ENCODE measurements at regions not wholly inside any gene's neighbourhood (a gene's known extent, or its start where the extent isn't known, plus 50 kb on each side); places are given as distances from the start of the nearest gene placed in this dataset.

DNA sequence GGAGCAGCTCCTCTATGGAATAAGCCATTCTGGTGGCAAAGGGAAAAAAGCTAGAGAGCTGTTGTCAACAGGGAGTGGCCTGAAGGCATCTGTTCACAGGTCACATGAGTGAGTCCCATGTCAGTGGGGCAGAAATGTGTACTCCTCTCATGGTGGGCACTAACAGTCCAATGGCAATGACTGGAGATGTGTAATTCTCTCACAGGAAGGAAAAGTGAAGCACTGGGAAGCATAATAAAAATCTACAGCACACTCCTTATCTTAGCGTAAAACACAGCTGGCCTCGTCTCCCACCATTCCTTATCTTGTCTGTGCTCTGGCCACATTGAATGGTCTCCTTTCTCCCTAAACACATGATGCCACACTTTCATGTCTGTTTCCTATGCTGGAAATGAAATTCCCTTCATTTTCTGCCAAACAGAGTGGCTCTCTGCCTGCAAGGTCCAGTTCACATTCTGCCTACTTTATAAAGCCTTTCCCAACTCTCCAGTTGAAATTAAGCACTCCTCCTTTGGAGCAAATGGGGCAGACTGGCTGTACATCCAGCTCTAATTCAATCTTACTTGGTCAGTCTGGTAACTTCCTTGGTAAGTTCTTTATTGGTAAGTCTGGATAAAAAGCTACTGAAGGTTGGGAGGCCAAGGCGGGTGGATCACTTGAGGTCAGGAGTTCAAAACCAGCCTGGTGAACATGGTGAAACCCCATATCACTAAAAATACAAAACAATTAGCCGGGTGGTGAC lies 139.8 kb downstream of the RPL22L1 start (continued):
- TF ChIP-seq LCOR (CRISPR knock-in tag; IDR thresholded peaks at IDR 0.05) (peak; percentile 27; the same call in 1 of the 2 replicates), ZKSCAN3 (CRISPR knock-in tag; IDR thresholded peaks at IDR 0.05) (no peak), HCFC1 (IDR thresholded peaks at IDR 0.05; ENCODE audit: low read depth, low read length) (0 out of 2 replicates have a peak, but pooled peaks have one; percentile 11), TBL1XR1 (IDR thresholded peaks at IDR 0.05; ENCODE audit: low read length in 2 of 2) (peak; percentile 74 to 95; a peak in 3 of 4 replicates), CTCF (IDR thresholded peaks at IDR 0.05 in 2 of 3, conservative IDR thresholded peaks at IDR 0.05 in 1 of 3; ENCODE audit: insufficient read depth in 2 of 3, low read depth in 1 of 3, low read length in 3 of 3) (no peak), STAT5A (IDR thresholded peaks at IDR 0.05; ENCODE audit: borderline replicate concordance, low read length) (peak; percentile 93), ZNF644 (tag; IDR thresholded peaks at IDR 0.05; ENCODE audit: low read depth) (peak; percentile 74), ZNF146 (CRISPR knock-in tag; IDR thresholded peaks at IDR 0.05; ENCODE audit: unreplicated experiment) (no peak), ZNF354B (CRISPR knock-in tag; IDR thresholded peaks at IDR 0.05) (no peak), DDX20 (tag; IDR thresholded peaks at IDR 0.05; ENCODE audit: low read depth) (peak; percentile 44; the same call in 1 of the 2 replicates), MTF1 (CRISPR knock-in tag; IDR thresholded peaks at IDR 0.05; ENCODE audit: borderline replicate concordance) (0 out of 2 replicates have a peak, but pooled peaks have one; percentile 13), ZBTB17 (CRISPR knock-in tag; IDR thresholded peaks at IDR 0.05) (peak; percentile 79; the same call in 1 of the 2 replicates), TOE1 (IDR thresholded peaks at IDR 0.05; ENCODE audit: borderline replicate concordance) (peak; percentile 84; the same call in 1 of the 2 replicates), TOE1 (CRISPR knock-in tag; IDR thresholded peaks at IDR 0.05; ENCODE audit: borderline replicate concordance, low read depth) (no peak), BRF1 (IDR thresholded peaks at IDR 0.05; ENCODE audit: borderline replicate concordance, extremely low read depth, insufficient read length) (no peak), TRIM28 (IDR thresholded peaks at IDR 0.05) (peak; percentile 63; the same call in 1 of the 2 replicates), ZNF121 (CRISPR knock-in tag; conservative IDR thresholded peaks at IDR 0.05) (no peak), ZKSCAN8 (CRISPR knock-in tag; IDR thresholded peaks at IDR 0.05) (peak; percentile 86), KLF10 (CRISPR knock-in tag; IDR thresholded peaks at IDR 0.05) (no peak), NFATC3 (IDR thresholded peaks at IDR 0.05) (peak; percentile 81)
- TF ChIP-seq, protein P1, sequence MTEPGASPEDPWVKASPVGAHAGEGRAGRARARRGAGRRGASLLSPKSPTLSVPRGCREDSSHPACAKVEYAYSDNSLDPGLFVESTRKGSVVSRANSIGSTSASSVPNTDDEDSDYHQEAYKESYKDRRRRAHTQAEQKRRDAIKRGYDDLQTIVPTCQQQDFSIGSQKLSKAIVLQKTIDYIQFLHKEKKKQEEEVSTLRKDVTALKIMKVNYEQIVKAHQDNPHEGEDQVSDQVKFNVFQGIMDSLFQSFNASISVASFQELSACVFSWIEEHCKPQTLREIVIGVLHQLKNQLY (CRISPR knock-in tag; conservative IDR thresholded peaks at IDR 0.05) = 0 out of 4 replicates have a peak, but pooled peaks of 1 of the 2 experiments have one; percentile 56
- TF ChIP-seq, protein P2, sequence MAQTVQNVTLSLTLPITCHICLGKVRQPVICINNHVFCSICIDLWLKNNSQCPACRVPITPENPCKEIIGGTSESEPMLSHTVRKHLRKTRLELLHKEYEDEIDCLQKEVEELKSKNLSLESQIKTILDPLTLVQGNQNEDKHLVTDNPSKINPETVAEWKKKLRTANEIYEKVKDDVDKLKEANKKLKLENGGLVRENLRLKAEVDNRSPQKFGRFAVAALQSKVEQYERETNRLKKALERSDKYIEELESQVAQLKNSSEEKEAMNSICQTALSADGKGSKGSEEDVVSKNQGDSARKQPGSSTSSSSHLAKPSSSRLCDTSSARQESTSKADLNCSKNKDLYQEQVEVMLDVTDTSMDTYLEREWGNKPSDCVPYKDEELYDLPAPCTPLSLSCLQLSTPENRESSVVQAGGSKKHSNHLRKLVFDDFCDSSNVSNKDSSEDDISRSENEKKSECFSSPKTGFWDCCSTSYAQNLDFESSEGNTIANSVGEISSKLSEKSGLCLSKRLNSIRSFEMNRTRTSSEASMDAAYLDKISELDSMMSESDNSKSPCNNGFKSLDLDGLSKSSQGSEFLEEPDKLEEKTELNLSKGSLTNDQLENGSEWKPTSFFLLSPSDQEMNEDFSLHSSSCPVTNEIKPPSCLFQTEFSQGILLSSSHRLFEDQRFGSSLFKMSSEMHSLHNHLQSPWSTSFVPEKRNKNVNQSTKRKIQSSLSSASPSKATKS (CRISPR knock-in tag; IDR thresholded peaks at IDR 0.05) = no peak; the same call in 1 of the 2 replicates
- TF ChIP-seq, protein P3, sequence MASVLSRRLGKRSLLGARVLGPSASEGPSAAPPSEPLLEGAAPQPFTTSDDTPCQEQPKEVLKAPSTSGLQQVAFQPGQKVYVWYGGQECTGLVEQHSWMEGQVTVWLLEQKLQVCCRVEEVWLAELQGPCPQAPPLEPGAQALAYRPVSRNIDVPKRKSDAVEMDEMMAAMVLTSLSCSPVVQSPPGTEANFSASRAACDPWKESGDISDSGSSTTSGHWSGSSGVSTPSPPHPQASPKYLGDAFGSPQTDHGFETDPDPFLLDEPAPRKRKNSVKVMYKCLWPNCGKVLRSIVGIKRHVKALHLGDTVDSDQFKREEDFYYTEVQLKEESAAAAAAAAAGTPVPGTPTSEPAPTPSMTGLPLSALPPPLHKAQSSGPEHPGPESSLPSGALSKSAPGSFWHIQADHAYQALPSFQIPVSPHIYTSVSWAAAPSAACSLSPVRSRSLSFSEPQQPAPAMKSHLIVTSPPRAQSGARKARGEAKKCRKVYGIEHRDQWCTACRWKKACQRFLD (CRISPR knock-in tag; IDR thresholded peaks at IDR 0.05) = peak; percentile 98

All from K562 (cell line).